Lower leg skin (tissue), 4 donors: ENCODE measurements at regions not wholly inside any gene's neighbourhood (a gene's known extent, or its start where the extent isn't known, plus 50 kb on each side); places are given as distances from the start of the nearest gene placed in this dataset.

Experiments
- DNase-seq, 2 donors: peaks; one replicate each; pipeline ENCODE4 v3.0.0-alpha.2; 2019; ENCODE audit warnings: low spot score in 2 of 2
- H3K4me3 ChIP-seq: fragments of 200-600 bp; sonication (generic); 2 replicates; pipeline ENCODE4 v1.5.1; 2017; ENCODE audit warnings: mild to moderate bottlenecking, low read depth; ENCODE audit not compliant: poor library complexity, severe bottlenecking
- CTCF ChIP-seq, 3 donors: fragments of 450-650 bp; IDR thresholded peaks; one replicate each; pipeline ENCODE4 v1.5.1; 2016; ENCODE audit warnings: antibody characterized with exemption in 3 of 3, mild to moderate bottlenecking in 3 of 3, moderate library complexity in 2 of 3
- POLR2A ChIP-seq, 2 donors: fragments of 450-650 bp; IDR thresholded peaks; one replicate each; pipeline ENCODE4 v1.6.1; 2016 to 2017; ENCODE audit warnings: antibody characterized with exemption in 2 of 2, mild to moderate bottlenecking in 1 of 2, moderate library complexity in 1 of 2
- WGBS, 2 donors: methylation state at CpG; one replicate each; pipeline ENCODE4 v1.1.5; 2018; 5-methylcytosine and 5-hydroxymethylcytosine counted together
- intact Hi-C: fragments of 100-400 bp; cut with DNase I; formaldehyde crosslinking; loops from one replicate; pipeline ENCODE4 v1.15.0; 2023; ENCODE audit warnings: low total_unique reads

- no peak for TF ChIP-seq POLR2A (IDR thresholded peaks at IDR 0.05)
- TF ChIP-seq CTCF (IDR thresholded peaks at IDR 0.05): no peak
- intact Hi-C loops: no loop called here
- H3K4me3 ChIP-seq: no peak overlapping the region
- WGBS, 2 donors: 87 to 93% methylated on average over 10 of the region's 10 CpGs
- no peak for DNase-seq
Measured at GRCh38 chr2:7206111-7206810, 289.0 kb downstream of the RNF144A start.

- WGBS, 2 donors: 81 to 90% methylated on average over 7 of the region's 7 CpGs
- TF ChIP-seq CTCF (IDR thresholded peaks at IDR 0.05): no peak
- no peak for TF ChIP-seq POLR2A (IDR thresholded peaks at IDR 0.05)
- intact Hi-C loops: no loop called here
- no peak for DNase-seq
- H3K4me3 ChIP-seq: no peak overlapping the region
Measured at GRCh38 chr2:7207631-7208030, 290.4 kb downstream of the RNF144A start.

GRCh38 chr2:7209757-7210555 is 292.7 kb downstream of the RNF144A start:
- intact Hi-C loops: no loop called here
- no peak overlapping the region for H3K4me3 ChIP-seq
- no peak for DNase-seq
- 68 to 70% methylated on average over 5 of the region's 5 CpGs for WGBS, 2 donors
- TF ChIP-seq CTCF (IDR thresholded peaks at IDR 0.05): no peak
- TF ChIP-seq POLR2A (IDR thresholded peaks at IDR 0.05): no peak

- intact Hi-C loops: no loop called here
- WGBS, 2 donors: 82 to 84% methylated on average over 4 of the region's 4 CpGs
- TF ChIP-seq POLR2A (IDR thresholded peaks at IDR 0.05): no peak
- TF ChIP-seq CTCF (IDR thresholded peaks at IDR 0.05): no peak
Measured at GRCh38 chr2:7210712-7211111, 293.5 kb downstream of the RNF144A start.

DNA sequence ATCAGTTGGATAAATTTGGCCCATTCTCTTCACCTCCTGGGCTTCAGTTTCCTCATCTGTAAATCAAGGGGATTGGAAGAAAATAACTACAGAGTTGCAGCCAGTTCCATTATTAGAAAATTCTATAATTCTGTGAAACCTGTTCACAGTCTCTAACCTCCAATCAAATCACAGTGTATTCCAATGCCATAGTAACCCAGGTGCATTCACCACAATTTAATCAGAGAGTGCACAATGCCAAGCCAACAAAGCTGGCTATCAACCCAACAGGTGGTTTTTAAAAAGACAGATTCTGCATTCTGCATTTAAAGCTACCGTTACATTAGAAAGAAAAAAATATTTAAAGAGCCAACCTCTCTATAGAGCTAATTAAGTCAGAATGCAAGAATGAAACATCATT is 308.6 kb downstream of the RNF144A start:
- intact Hi-C loops: no loop called here
- WGBS, 2 donors: 29 to 42% methylated on average over 1 of the region's 1 CpG
- H3K4me3 ChIP-seq: no peak overlapping the region
- no peak for DNase-seq
- TF ChIP-seq CTCF (IDR thresholded peaks at IDR 0.05): no peak
- no peak for TF ChIP-seq POLR2A (IDR thresholded peaks at IDR 0.05)

More at GRCh38 chr2:7210712-7211111, 293.5 kb downstream of the RNF144A start:
- no peak overlapping the region for H3K4me3 ChIP-seq
- no peak for DNase-seq
